HCT116 (cell line): ENCODE measurements at regions not wholly inside any gene's neighbourhood (a gene's known extent, or its start where the extent isn't known, plus 50 kb on each side); places are given as distances from the start of the nearest gene placed in this dataset.

ENCODE experiments used
- CEBPB ChIP-seq: IDR thresholded peaks from 2 replicates; pipeline ENCODE4 v1.6.1; 2012; ENCODE audit warnings: low read depth
- EGR1 ChIP-seq: IDR thresholded peaks from 2 replicates; pipeline ENCODE4 v1.6.1; 2012; ENCODE audit warnings: low read depth
- EZH2phosphoT487 ChIP-seq: fragments of 200-600 bp; IDR thresholded peaks from 2 replicates; pipeline ENCODE4 v1.6.1; 2018; ENCODE audit warnings: antibody characterized with exemption, borderline replicate concordance
- JUND ChIP-seq: IDR thresholded peaks from 2 replicates; pipeline ENCODE4 v1.6.1; 2012
- POLR2A ChIP-seq: IDR thresholded peaks from 2 replicates; pipeline ENCODE4 v1.7.0; 2011; ENCODE audit warnings: borderline replicate concordance; ENCODE audit not compliant: insufficient read depth, insufficient read length; ENCODE audit errors: extremely low read depth
- POLR2AphosphoS5 ChIP-seq: IDR thresholded peaks from 2 replicates; pipeline ENCODE4 v1.6.1; 2011; ENCODE audit warnings: mild to moderate bottlenecking, low read depth, low read length, moderate library complexity
- SIN3A ChIP-seq: IDR thresholded peaks from 2 replicates; pipeline ENCODE4 v1.6.1; 2012; ENCODE audit warnings: low read depth
- SP1 ChIP-seq: IDR thresholded peaks from 2 replicates; pipeline ENCODE4 v1.6.1; 2012; ENCODE audit warnings: low read depth
- SRF ChIP-seq: IDR thresholded peaks from 2 replicates; pipeline ENCODE4 v1.6.1; 2012; ENCODE audit warnings: low read depth
- TCF7L2 ChIP-seq: IDR thresholded peaks from 2 replicates; pipeline ENCODE4 v1.7.0; 2011; ENCODE audit warnings: borderline replicate concordance, inconsistent platforms; ENCODE audit not compliant: insufficient read depth, insufficient read length; ENCODE audit errors: extremely low read depth
- YY1 ChIP-seq: IDR thresholded peaks from 2 replicates; pipeline ENCODE4 v1.6.1; 2011; ENCODE audit warnings: low read length, low read depth, moderate library complexity, mild to moderate bottlenecking; ENCODE audit not compliant: insufficient replicate concordance; ENCODE audit errors: extremely low read depth
- ZNF274 ChIP-seq: fragments of 200-500 bp; sonication (Bioruptor generic); IDR thresholded peaks from 2 replicates; pipeline ENCODE4 v1.6.1; 2014; ENCODE audit warnings: mild to moderate bottlenecking, low read depth, low read length, inconsistent platforms
- TF ChIP-seq, protein P1 (sequence below), 3 experiments: fragments of 200-600 bp in 1 of 3; sonication (generic) in 1 of 3; IDR thresholded peaks in 2 of 3; conservative IDR thresholded peaks in 1 of 3; 2 replicates each; pipeline ENCODE4 v1.5.1; 2012 to 2017; ENCODE audit warnings: low read depth in 2 of 3, low read length in 2 of 3, antibody characterized with exemption in 1 of 3, borderline replicate concordance in 1 of 3, control low read depth in 1 of 3, mild to moderate bottlenecking in 1 of 3, mixed read lengths in 1 of 3, mixed run types in 1 of 3, moderate library complexity in 1 of 3; ENCODE audit not compliant: insufficient read depth in 1 of 3
- TF ChIP-seq, protein P2 (sequence below): IDR thresholded peaks from 2 replicates; pipeline ENCODE4 v1.6.1; 2012

DNA sequence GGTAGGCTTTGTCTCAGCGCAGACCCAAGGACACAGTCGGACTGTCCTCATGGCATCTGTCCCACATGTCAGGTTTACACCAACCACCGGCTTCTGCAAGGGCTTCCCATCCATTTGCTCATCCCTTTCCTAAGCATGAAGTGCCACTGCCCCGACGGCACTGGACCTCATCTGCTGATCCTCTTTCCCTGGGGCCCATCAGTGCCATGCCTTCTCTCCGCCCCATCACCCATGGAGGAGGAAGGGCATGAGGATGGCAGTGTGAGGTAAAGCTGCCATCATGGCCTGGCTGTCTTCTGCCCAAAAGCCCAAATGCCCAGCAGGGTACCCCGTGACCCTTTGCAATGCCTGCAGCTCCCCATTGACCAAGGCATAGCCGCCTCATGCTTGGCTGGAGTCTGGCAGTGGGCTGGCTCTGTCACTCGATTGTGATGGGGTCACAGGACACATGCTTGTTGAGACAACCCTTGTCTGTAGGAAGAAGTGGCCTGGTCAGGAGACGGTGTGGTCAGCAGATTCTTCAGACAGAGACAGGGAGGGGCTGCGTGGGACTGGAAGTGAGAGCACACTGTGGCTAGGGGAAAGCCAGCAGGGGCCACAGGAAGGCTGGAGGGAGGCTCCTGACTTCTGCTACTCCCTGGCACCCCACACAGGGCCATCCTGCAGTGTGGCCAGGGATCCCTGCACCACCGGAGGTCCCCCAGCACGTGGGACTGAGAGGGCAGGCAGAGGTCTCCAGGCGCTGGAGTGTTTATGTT lies 493.7 kb upstream of the HS6ST1 start:
- TF ChIP-seq YY1 (no peak), POLR2A (no peak), SRF (no peak), SIN3A (no peak), JUND (no peak), CEBPB (no peak), EZH2phosphoT487 (no peak), SP1 (no peak), TCF7L2 (no peak), ZNF274 (no peak), EGR1 (no peak), POLR2AphosphoS5 (no peak)
- TF ChIP-seq, protein P1, sequence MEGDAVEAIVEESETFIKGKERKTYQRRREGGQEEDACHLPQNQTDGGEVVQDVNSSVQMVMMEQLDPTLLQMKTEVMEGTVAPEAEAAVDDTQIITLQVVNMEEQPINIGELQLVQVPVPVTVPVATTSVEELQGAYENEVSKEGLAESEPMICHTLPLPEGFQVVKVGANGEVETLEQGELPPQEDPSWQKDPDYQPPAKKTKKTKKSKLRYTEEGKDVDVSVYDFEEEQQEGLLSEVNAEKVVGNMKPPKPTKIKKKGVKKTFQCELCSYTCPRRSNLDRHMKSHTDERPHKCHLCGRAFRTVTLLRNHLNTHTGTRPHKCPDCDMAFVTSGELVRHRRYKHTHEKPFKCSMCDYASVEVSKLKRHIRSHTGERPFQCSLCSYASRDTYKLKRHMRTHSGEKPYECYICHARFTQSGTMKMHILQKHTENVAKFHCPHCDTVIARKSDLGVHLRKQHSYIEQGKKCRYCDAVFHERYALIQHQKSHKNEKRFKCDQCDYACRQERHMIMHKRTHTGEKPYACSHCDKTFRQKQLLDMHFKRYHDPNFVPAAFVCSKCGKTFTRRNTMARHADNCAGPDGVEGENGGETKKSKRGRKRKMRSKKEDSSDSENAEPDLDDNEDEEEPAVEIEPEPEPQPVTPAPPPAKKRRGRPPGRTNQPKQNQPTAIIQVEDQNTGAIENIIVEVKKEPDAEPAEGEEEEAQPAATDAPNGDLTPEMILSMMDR (IDR thresholded peaks at IDR 0.05 in 2 of 3, conservative IDR thresholded peaks at IDR 0.05 in 1 of 3; ENCODE audit: borderline replicate concordance in 1 of 3, insufficient read depth in 1 of 3, low read depth in 2 of 3, low read length in 2 of 3) = no peak
- TF ChIP-seq, protein P2, sequence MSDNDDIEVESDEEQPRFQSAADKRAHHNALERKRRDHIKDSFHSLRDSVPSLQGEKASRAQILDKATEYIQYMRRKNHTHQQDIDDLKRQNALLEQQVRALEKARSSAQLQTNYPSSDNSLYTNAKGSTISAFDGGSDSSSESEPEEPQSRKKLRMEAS = no peak
